Choroid plexus epithelial cell (primary cell): ENCODE measurements at regions not wholly inside any gene's neighbourhood (a gene's known extent, or its start where the extent isn't known, plus 50 kb on each side); places are given as distances from the start of the nearest gene placed in this dataset.
A peak's percentile ranks its signal among the peaks of the same experiment; 100 is the strongest.
"Not testable (repeated sequence)": the region's sequence is repeated elsewhere in the genome, so short reads cannot be mapped to it uniquely, and the experiment has no call there.

Source experiments
- DNase-seq: peaks from one replicate; pipeline ENCODE4 v3.0.0-alpha.2; 2010; ENCODE audit warnings: low read depth
- H3K4me3 ChIP-seq: 2 replicates; pipeline ENCODE4 v1.5.1; 2011; ENCODE audit warnings: low read depth, mild to moderate bottlenecking, control low read depth, low read length, moderate library complexity
- CTCF ChIP-seq: conservative IDR thresholded peaks from 2 replicates; pipeline ENCODE4 v1.5.1; 2011; ENCODE audit warnings: low read depth, mild to moderate bottlenecking, control low read depth, inconsistent platforms, low read length, moderate library complexity

GRCh38 chr10:94122211-94122610 is 128.5 kb downstream of the PLCE1 start:
- no peak overlapping the region for H3K4me3 ChIP-seq
- TF ChIP-seq CTCF: no peak
- no peak for DNase-seq

- H3K4me3 ChIP-seq: no peak overlapping the region
- peak; percentile 91 for DNase-seq
- no peak for TF ChIP-seq CTCF
Observed at GRCh38 chr10:94123258-94123995, 129.7 kb downstream of the PLCE1 start.

GRCh38 chr10:94124147-94124546 is 130.4 kb downstream of the PLCE1 start:
- not testable (repeated sequence) for DNase-seq, H3K4me3 ChIP-seq

- DNase-seq: not testable (repeated sequence)
Observed at GRCh38 chr10:94125268-94125667, 131.5 kb downstream of the PLCE1 start.

GRCh38 chr10:94125856-94126255 is 132.1 kb downstream of the PLCE1 start:
- H3K4me3 ChIP-seq: no peak overlapping the region
- TF ChIP-seq CTCF: no peak
- DNase-seq: peak; percentile 80

More at GRCh38 chr10:94125268-94125667, 131.5 kb downstream of the PLCE1 start:
- H3K4me3 ChIP-seq: not testable (repeated sequence)

- no peak overlapping the region for H3K4me3 ChIP-seq
- TF ChIP-seq CTCF: no peak
- DNase-seq: peak; percentile 49
Observed at GRCh38 chr10:94129393-94130130, 135.8 kb downstream of the PLCE1 start.

GRCh38 chr10:94131885-94132284 is 138.2 kb downstream of the PLCE1 start:
- TF ChIP-seq CTCF: no peak
- H3K4me3 ChIP-seq: no peak overlapping the region
- peak; percentile 65 for DNase-seq

GRCh38 chr10:94133239-94133638 is 139.5 kb downstream of the PLCE1 start:
- no peak overlapping the region for H3K4me3 ChIP-seq
- no peak for TF ChIP-seq CTCF
- no peak for DNase-seq
